C4-2B (cell line): ENCODE measurements at regions not wholly inside any gene's neighbourhood (a gene's known extent, or its start where the extent isn't known, plus 50 kb on each side); places are given as distances from the start of the nearest gene placed in this dataset.

Experiments used
- H3K27ac ChIP-seq: fragments of 450-650 bp; 2 replicates; pipeline ENCODE4 v1.5.1; 2017
- ZFX ChIP-seq: fragments of 450-650 bp; IDR thresholded peaks from 2 replicates; pipeline ENCODE4 v1.6.1; 2017
- TF ChIP-seq, protein P1 (sequence below): fragments of 450-650 bp; conservative IDR thresholded peaks from 2 replicates; pipeline ENCODE4 v1.5.1; 2017; ENCODE audit warnings: mild to moderate bottlenecking

GRCh38 chr6:168194732-168195567, 115.9 kb upstream of the FRMD1 start:
- H3K27ac ChIP-seq = peak overlapping the region; percentile 48; the same call in 1 of the 2 replicates
- TF ChIP-seq ZFX = no peak
- TF ChIP-seq, protein P1, sequence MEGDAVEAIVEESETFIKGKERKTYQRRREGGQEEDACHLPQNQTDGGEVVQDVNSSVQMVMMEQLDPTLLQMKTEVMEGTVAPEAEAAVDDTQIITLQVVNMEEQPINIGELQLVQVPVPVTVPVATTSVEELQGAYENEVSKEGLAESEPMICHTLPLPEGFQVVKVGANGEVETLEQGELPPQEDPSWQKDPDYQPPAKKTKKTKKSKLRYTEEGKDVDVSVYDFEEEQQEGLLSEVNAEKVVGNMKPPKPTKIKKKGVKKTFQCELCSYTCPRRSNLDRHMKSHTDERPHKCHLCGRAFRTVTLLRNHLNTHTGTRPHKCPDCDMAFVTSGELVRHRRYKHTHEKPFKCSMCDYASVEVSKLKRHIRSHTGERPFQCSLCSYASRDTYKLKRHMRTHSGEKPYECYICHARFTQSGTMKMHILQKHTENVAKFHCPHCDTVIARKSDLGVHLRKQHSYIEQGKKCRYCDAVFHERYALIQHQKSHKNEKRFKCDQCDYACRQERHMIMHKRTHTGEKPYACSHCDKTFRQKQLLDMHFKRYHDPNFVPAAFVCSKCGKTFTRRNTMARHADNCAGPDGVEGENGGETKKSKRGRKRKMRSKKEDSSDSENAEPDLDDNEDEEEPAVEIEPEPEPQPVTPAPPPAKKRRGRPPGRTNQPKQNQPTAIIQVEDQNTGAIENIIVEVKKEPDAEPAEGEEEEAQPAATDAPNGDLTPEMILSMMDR = no peak

DNA sequence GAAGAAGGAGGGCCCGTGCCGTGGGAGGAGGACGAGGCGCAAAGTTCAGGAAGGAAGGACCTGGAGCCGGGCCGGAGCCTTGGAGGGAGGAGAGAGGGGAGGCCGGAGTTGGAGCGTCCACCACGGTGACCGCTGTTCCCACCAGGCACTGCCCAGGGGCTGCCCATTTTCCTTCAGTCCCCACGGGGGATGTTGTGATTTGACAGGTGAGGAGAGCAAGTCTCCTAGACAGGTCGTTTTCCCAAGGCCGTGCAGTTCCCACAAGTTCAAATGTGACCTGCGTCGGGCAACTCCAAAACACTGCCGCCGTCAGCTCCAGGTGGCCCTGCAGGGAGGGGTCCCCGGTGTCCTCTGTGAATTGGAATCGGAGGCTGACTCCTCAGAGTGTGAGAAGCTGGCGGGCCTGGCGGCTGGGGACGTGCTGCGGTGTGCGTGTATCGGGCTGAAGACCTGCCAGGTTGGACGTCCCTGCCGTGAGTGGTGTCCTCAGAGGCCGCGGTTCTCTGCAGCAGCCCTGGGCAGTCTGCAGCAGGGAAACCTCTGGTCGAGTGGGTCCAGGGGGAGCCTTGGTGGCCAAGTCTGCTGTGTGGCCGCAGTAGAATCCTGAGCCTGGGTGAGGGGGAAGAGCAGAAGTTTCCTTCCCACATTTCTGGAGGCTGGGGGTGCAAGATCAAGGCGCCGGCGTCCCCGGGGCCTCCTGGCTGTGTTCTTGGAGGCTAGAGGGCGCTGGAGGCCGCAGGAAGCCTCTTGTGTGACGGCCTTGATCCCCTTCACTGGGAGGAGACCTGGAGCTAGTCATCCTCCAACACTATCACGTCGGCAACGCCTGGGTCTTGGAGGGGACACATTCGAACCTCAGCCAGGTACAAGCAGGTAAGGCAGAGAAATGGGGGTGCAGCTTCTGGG, 115.1 kb upstream of the FRMD1 start:
- no peak for TF ChIP-seq ZFX
- TF ChIP-seq, protein P1 = no peak; the same call in 1 of the 2 replicates

DNA sequence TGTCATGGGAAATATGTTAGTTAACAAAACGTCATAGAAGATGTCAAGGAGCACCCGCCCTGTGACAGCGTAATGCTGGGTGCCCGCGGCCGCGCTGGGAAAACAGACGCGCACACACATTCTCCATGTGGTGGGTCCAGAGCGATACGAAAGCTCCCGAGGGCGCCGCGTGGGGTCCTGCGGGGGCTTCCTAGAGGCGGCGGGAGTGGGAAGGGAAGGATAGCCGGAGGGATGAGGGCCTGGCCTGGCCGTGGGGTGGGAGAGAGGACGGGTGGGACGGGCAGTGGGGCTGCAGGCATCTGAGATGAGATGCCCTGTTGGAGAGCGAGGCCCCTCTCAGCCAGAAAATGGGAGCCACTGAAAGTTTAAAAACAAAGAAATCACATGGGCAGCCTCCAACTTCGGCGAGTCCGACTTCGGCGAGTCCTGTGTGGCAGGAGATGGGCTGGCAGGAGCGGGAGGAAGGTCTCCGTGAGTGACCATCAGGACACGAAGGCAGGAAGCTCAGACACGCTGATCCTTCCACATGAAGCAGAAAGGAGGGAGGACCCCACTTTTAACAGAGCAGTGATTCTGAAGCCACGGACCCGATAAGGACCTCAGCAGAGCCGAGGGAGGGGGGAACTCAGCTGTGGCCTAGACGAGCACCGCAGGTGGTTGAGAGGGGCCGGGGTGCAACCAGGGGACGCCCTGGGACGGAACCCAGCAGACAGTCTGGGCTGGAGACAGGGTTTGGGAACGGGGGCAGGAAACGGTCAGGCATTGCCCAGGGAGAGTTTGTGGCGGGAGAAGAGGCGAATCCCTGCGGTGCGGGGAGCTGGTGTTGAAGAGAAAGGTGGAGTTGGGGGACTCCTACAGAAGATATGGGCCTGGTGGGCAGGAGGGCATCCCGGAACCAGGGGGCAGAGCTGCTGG, 114.1 kb upstream of the FRMD1 start:
- no peak for TF ChIP-seq ZFX
- TF ChIP-seq, protein P1 = no peak
- no peak overlapping the region for H3K27ac ChIP-seq

More for the DNA sequence above, 115.1 kb upstream of the FRMD1 start:
- H3K27ac ChIP-seq = no peak overlapping the region

GRCh38 chr6:168192195-168192900, 113.3 kb upstream of the FRMD1 start:
- TF ChIP-seq, protein P1 = no peak
- no peak for TF ChIP-seq ZFX
- no peak overlapping the region for H3K27ac ChIP-seq

DNA sequence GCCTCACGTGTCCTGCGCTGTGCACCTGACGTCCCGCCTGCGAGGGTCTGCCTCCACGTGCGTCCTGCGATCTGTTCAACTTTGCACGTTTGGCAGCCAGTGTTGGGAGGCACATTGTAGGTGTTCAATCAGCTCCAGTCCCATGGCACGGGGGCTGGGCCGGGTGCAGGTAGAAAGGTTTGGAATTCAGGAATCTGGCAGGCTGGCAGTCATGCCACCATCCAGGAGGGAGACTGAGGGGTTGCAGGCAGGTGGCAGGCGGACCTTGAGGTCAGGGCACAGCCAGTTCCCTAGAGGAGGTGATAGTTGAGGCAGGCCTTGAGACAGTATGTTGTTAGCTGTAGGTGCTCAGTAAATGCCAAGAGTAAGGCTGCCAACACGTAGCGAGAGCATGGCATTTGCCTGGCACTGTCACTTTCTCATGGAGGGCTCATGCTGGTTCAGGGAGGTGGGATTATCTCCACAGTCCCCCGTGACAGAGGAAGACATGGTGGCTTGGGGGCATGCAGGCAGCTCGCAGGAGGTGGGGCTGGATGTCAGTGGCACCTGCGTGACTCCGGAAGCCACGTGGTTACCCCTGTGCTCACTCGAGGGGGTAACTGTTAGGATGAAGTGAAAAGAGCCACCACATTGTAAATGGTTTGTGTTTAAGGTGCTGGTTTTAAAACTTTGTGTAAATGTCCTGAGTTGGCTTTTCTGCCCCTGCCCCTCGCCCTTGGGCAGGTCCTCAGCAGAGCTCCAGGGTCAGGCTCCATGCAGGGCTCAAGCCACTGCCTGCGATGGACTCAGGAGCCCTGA, 111.8 kb upstream of the FRMD1 start:
- no peak overlapping the region for H3K27ac ChIP-seq
- no peak for TF ChIP-seq ZFX
- TF ChIP-seq, protein P1 = no peak

DNA sequence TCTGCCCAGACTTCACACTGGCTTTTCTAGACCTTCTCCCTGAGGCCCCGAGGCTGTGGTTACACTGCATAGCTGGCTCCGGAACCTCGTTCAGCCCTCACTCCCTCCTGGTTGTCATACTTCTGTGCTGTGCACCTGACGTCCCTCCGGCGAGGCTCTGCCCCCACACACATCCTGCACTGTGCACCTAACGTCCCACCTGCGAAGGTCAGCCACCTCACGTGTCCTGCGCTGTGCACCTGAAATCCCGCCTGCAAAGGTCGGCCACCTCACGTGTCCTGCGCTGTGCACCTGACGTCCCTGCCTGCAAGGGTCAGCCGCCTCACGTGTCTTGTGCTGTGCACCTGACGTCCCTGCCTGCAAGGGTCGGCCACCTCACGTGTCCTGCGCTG, 111.0 kb upstream of the FRMD1 start:
- no peak overlapping the region for H3K27ac ChIP-seq
- TF ChIP-seq, protein P1 = no peak
- TF ChIP-seq ZFX = no peak
